ENCODE measurements at regions not wholly inside any gene's neighbourhood (a gene's known extent, or its start where the extent isn't known, plus 50 kb on each side); places are given as distances from the start of the nearest gene placed in this dataset.

DNA sequence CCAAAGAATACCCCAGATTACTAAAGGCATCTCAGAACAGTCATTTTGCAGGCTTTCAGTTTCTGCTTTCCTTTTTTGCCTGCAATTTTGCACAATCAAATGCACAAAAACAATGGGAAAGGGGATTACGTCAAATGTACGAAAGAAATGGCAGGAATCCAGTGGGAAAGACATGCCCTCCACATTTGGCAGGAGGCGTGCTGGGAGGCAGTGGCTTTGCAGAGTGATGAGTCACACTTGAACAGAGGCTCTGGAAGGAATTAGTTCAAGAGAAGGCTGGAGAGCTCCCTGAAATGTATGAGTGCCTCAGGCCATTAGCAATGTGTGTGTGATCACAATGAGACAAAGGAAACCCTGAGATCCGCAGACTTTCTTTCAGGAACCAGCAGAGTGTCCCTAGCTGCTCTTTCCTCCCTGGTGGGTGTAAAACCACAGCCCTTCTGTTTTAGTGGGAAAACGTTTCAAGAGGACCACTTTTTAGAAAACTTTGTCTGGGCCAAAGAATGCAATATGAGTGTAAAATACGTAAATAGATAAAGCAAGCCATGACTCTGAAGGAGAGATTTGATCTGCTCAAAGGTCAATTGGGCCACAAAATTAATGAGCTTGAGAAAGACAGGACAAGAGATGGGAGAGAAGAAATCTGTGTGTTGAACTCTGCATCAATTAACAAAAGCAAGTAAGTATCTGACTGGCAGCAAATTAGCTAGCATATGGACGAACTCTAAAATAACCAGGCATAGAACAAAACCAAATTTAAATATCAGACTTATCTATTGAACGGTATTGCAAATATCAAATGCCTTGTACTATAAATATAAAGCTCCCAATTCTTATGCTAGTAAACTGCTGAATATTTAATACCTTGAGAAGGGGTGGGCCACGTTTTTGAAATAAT, 155.4 kb upstream of the PDE3A start:
- no peaks in the 10 kb centered on the region for H3K36me3 Mint-ChIP-seq
- H3K4me3 Mint-ChIP-seq, result 0 out of 2 replicates have a peak overlapping the region, but pooled peaks have one; percentile 1
- DNase-seq (ENCODE audit: low spot score) (peak; percentile 56), ATAC-seq (peak; percentile 100)
- CTCF ChIA-PET, result interaction anchor here (0.6 kb wide), 1 partner anchor 73 kb away, joined by 5 read pairs; no protein-coding TSS in a partner anchor
- H3K9me3 Mint-ChIP-seq, result peaks cover 8% of the 10 kb centered on the region
- peaks cover 18% of the 10 kb centered on the region for H3K4me1 Mint-ChIP-seq
- peak overlapping the region; percentile 86 for H3K27ac Mint-ChIP-seq
- POLR2A ChIA-PET, result no interaction called here
- H3K27me3 Mint-ChIP-seq (ENCODE audit: low read depth), result no peaks in the 10 kb centered on the region
- 0 out of 2 replicates have a peak, but pooled peaks have one; percentile 40 for TF ChIP-seq TEAD1 (CRISPR knock-in tag; IDR thresholded peaks at IDR 0.05)
- TF ChIP-seq, protein P1, sequence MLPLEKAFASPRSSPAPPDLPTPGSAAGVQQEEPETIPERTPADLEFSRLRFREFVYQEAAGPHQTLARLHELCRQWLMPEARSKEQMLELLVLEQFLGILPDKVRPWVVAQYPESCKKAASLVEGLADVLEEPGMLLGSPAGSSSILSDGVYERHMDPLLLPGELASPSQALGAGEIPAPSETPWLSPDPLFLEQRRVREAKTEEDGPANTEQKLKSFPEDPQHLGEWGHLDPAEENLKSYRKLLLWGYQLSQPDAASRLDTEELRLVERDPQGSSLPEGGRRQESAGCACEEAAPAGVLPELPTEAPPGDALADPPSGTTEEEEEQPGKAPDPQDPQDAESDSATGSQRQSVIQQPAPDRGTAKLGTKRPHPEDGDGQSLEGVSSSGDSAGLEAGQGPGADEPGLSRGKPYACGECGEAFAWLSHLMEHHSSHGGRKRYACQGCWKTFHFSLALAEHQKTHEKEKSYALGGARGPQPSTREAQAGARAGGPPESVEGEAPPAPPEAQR (CRISPR knock-in tag; IDR thresholded peaks at IDR 0.05), result no peak

DNA sequence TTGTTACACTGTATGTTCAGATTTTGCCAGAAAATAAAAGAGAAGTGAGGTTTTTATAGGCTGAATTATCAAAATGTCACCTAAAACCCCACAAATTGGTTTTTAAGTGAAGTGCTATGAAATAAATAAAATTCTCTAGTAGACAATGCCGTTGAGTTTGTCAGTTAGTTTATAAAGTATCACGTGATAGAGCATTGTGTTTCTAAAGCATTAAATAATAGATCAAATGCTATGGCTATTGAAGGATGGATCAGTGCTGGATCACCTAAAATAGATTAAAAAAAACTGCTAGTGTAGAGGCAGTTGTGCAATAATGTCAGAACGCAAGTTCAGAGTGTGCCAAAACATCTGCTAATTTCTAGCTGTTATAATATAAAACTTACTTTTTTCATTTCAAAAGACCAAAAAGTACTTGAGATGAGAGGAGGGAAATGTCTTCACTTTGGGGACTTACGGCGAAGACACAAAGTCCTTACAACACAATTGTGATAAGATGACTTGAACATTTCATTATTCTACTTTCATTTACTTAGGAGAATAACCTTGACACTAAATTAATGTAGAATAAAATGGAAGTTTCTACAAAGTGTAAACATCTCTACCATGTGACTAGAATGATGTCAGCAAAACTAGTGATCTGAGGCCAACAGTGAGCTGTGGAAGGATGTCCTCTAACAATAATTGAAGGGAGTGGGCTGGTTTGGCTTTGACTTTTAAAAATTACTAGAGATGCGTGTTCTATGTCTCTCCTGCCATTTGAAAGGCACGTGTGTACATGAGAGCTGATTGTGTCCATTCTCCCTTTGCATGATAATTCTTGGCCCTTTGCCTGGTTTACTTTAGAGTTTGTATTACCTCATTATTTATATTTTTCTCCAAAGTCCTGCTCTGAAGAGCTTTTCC, 154.4 kb upstream of the PDE3A start:
- CTCF ChIA-PET, result interaction anchor here (0.6 kb wide), 1 partner anchor 74 kb away, joined by 5 read pairs; no protein-coding TSS in a partner anchor
- Mint-ChIP-seq H3K4me3 (no peak overlapping the region), H3K4me1 (peaks cover 18% of the 10 kb centered on the region), H3K9me3 (peaks cover 8% of the 10 kb centered on the region), H3K27ac (no peak overlapping the region), H3K36me3 (no peaks in the 10 kb centered on the region), H3K27me3 (ENCODE audit: low read depth) (no peaks in the 10 kb centered on the region)
- POLR2A ChIA-PET, result no interaction called here
- DNase-seq (ENCODE audit: low spot score) (no peak), ATAC-seq (no peak)
- TF ChIP-seq, protein P2, sequence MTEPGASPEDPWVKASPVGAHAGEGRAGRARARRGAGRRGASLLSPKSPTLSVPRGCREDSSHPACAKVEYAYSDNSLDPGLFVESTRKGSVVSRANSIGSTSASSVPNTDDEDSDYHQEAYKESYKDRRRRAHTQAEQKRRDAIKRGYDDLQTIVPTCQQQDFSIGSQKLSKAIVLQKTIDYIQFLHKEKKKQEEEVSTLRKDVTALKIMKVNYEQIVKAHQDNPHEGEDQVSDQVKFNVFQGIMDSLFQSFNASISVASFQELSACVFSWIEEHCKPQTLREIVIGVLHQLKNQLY (CRISPR knock-in tag; IDR thresholded peaks at IDR 0.05), result no peak

DNA sequence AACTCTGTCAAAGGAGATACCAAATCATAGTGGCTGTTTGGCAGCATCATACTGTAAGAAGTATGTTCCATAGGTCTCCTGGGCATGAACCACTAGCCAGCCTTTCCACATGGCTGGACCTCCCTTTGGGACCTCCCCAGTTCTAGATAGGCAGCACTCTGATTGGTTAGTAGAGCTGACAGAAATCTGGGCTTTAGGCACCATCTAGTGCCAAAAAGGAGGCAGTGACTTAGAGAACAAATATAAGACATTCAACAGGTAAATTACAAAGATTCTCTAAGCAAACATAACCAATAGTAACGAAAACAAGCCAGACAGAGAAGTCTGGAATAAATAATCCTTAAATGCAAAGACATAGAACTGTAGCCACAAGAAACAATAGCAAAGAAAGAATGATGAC, 148.0 kb upstream of the PDE3A start:
- no peaks in the 10 kb centered on the region for H3K27me3 Mint-ChIP-seq (ENCODE audit: low read depth)
- DNase-seq (ENCODE audit: low spot score), result peak; percentile 14
- CTCF ChIA-PET, result interaction anchor here (0.6 to 1.2 kb wide), 4 partner anchors 305 to 885 kb away, joined by 4 to 9 read pairs (median 6); no protein-coding TSS in a partner anchor

DNA sequence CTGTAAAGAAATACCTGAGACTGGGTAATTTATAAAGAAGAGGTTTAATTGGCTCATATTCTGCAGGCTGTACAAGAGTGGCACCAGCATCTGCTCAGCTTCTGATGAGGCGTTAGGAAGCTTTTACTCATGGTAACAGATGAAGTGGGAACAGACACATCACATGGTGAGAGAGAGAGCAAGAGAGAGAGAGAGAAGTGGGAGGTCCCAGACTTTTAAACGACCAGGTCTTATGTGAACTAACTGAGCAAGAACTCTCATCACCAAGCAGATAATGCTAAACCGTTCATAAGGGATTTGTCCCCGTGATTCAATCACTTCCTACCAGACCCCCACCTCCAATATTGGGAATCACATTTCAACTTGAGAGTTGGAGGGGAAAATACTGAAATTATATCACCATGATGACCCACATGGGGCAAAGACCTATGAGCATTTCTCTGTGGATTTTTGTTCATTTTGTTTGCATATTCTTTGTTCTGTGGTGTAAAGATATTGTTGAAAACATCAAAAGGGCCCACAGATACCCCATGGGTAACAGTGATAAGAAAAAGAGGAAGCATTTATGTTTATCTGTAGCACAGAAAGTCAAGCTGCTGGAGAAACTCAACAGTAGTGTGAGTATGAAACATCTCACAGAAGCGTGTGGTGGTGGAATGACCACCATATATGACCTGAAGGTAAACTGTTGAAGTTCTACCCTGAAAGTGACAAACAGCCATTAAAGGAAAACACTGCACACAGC, 135.2 kb upstream of the PDE3A start:
- ChIA-PET POLR2A (no interaction called here), CTCF (no interaction called here)
- H3K27ac Mint-ChIP-seq, result no peak overlapping the region
- H3K4me3 Mint-ChIP-seq, result no peak overlapping the region
- no peak for TF ChIP-seq ZNF219 (CRISPR knock-in tag; IDR thresholded peaks at IDR 0.05; ENCODE audit: borderline replicate concordance)
- TF ChIP-seq NFATC4 (CRISPR knock-in tag; IDR thresholded peaks at IDR 0.05), result no peak
- TF ChIP-seq, protein P3, sequence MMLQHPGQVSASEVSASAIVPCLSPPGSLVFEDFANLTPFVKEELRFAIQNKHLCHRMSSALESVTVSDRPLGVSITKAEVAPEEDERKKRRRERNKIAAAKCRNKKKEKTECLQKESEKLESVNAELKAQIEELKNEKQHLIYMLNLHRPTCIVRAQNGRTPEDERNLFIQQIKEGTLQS (CRISPR knock-in tag; conservative IDR thresholded peaks at IDR 0.05), result no peak
- TF ChIP-seq EMX1 (CRISPR knock-in tag; IDR thresholded peaks at IDR 0.05), result no peak
- ATAC-seq (no peak), DNase-seq (ENCODE audit: low spot score) (no peak)
- H3K4me1 Mint-ChIP-seq, result 0 out of 2 replicates have a peak, but pooled peaks cover 3% of the 10 kb centered on the region
- H3K9me3 Mint-ChIP-seq, result peaks cover 61% of the 10 kb centered on the region
- no peaks in the 10 kb centered on the region for H3K27me3 Mint-ChIP-seq (ENCODE audit: low read depth)
- peaks cover 35% of the 10 kb centered on the region for H3K36me3 Mint-ChIP-seq

More for the DNA sequence above, 148.0 kb upstream of the PDE3A start:
- Mint-ChIP-seq H3K4me1 (no peaks in the 10 kb centered on the region), H3K9me3 (peaks cover 17% of the 10 kb centered on the region), H3K4me3 (no peak overlapping the region), H3K36me3 (no peaks in the 10 kb centered on the region), H3K27ac (no peak overlapping the region)
- peak; percentile 84 for ATAC-seq
- TF ChIP-seq KAT7 (CRISPR knock-in tag; IDR thresholded peaks at IDR 0.05; ENCODE audit: borderline replicate concordance), result no peak
- TF ChIP-seq, protein P4, sequence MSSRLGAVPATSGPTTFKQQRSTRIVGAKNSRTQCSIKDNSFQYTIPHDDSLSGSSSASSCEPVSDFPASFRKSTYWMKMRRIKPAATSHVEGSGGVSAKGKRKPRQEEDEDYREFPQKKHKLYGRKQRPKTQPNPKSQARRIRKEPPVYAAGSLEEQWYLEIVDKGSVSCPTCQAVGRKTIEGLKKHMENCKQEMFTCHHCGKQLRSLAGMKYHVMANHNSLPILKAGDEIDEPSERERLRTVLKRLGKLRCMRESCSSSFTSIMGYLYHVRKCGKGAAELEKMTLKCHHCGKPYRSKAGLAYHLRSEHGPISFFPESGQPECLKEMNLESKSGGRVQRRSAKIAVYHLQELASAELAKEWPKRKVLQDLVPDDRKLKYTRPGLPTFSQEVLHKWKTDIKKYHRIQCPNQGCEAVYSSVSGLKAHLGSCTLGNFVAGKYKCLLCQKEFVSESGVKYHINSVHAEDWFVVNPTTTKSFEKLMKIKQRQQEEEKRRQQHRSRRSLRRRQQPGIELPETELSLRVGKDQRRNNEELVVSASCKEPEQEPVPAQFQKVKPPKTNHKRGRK (CRISPR knock-in tag; IDR thresholded peaks at IDR 0.05; ENCODE audit: borderline replicate concordance), result no peak
- POLR2A ChIA-PET, result no interaction called here
